HT1080 (cell line): ENCODE measurements at regions not wholly inside any gene's neighbourhood (a gene's known extent, or its start where the extent isn't known, plus 50 kb on each side); places are given as distances from the start of the nearest gene placed in this dataset.
A peak's percentile ranks its signal among the peaks of the same experiment; 100 is the strongest.

Experiments used
- DNase-seq: peaks from one replicate; pipeline ENCODE4 v3.0.0-alpha.2; 2015; ENCODE audit warnings: low read depth

DNA sequence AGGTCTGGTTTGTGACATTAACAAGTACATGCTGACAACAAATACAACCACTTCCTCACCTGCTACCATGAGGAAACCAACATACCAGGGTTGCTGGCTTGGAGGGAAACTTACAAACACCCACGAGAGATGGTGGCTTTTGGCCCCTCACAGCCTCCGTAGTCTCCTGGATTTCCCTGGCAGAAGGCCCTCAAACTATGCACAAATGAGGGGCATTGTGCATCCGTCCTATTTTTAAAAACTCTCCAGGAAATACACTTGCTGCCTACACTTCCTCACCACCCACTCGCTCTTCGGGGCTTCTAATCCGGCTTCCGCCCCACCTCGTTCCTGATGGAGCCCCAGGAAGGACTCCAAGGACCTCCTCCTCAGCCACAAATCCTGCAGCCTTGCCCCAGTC is 355.0 kb upstream of the GATB start:
- DNase-seq, result no peak

GRCh38 chr4:152115118-152115517 is 354.3 kb upstream of the GATB start:
- DNase-seq, result no peak

- no peak for DNase-seq
These were observed 353.8 kb upstream of the GATB start for GRCh38 chr4:152114562-152114961.

DNA sequence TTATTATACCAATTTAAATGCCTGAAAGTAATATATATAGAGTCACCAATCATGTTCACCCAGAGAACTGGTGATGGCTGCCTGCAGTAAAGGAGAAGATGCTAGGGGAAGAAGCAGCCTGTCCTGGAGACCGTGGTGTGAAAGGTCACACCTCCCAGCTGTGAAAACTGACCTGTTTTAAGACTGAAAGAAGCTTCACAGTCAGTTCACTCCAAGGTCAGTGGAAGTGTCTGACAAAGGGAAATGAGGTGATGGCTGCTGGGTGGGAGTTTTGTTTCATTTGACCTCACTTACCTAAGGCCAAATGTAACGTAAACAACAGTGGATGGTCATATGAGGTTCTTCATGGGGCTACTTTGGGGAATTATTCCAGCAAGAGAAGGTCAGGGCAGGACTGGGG is 352.1 kb upstream of the GATB start:
- no peak for DNase-seq

DNA sequence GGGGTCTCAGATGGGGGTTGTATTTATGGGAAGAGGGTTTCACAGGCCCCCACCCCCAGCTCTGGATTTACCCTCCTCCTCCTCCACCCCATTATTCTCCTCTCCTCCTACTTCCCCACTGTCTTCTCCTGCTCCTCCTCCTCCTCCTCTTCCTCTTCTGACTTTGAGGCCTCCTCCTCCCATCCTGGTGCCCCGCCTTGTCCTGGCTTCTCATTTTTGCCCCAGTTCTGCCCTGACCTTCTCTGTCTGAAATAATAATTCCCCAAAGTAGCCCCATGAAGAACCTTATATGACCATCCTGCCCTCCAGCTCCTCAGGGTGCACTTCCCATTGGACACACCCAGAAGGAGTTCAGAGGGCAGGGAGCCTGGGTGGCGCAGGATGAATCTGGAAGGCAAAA is 351.4 kb upstream of the GATB start:
- no peak for DNase-seq

DNA sequence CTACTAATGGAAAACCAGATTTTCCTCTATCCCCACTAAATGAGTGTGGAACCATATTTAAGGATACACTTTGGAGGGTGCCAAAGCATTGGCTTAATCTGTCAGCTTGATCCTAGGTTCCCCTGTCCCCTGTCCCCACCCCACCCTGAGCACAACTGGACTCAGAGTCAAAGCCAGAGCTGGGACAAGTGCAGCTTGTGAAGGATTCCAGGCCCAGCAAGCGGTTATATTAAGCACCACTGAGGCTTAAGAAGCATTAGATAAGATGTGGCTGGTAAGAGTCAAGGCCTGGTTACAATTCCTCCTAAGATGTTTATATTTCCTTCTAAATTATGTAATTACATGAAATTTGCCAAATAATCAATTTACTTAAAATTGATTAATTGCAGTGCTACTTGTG is 350.0 kb upstream of the GATB start:
- DNase-seq, result no peak

DNA sequence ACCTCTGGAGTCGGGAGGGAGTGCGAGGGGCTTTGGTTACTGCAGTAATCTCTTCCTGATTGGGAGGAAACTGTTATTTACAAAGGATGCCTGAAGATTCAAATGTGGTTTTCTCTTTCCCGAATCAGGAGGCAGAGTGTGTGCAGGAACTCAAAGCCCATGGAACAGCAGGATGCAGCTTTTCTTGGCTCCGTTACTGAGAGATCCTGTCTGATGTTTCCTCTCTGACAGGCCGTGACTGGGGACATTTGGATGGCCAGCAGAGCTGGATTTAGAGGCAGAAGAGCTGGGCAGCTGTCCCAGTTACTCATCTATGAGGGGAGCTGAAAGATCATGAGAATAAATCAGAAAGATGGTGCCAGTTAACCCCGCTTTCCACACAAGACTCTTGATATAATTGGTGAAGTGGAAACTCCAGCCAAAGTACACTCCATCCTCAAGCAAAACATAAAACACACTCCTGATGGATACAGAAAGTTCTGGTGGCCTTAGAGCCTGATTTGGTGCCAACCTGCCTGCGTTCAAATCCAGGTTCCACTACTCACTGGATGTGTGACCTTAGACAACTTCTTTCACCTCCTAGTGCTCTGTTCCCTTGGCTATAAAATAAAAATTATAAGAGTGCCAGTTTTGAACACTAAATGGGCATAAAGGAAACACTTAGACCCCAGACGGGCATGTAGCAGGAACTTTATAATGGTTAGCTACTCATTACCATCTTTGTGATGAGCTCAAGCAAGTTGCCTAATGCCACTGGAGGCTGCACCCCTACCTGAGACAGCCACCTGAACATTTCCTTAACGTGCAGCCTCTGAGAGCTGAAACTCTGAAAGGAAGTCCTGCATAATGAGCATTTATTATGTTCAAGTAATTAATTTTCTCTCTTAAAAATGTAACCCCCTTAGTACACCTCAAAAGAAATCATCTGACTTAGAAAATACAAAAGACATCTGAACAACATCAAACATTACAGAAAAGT is 349.0 kb upstream of the GATB start:
- DNase-seq, result no peak

GRCh38 chr4:152107736-152108500 is 347.1 kb upstream of the GATB start:
- no peak for DNase-seq

- peak; percentile 79 for DNase-seq
These were observed 346.0 kb upstream of the GATB start for GRCh38 chr4:152106781-152107321.

- DNase-seq, result peak; percentile 99
These were observed 345.4 kb upstream of the GATB start for GRCh38 chr4:152106113-152106763.

- no peak for DNase-seq
These were observed 344.1 kb upstream of the GATB start for GRCh38 chr4:152104901-152105357.

- DNase-seq, result no peak
These were observed 343.5 kb upstream of the GATB start for GRCh38 chr4:152104356-152104755.

- DNase-seq, result no peak
These were observed 342.5 kb upstream of the GATB start for GRCh38 chr4:152103181-152103901.

DNA sequence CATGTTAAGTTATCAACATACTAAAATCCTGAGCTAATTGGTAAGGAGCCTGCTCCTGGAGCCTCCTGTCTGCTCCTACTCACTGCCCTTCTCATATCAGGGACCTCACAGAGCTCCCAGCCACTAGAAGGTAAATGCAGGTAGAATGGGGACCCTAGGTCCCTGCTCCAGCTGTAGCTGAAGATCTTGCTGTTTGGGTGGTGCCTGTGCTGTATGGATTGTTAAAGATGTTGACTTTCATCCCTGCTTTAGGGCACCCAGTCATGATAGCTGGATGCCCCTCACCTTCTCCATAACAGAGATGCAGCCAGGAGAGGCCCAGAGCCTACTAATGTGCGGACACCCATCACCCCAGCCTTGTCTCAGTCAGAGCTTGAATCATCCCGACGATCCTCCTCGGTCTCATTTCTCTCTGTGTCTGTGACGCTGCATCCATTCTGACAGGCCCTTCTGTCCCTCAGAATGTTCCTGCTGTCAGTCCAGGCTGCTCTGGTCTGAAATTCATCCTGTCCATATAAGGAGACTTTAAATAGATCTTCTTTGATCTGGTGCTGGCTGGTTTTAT is 341.7 kb upstream of the GATB start:
- no peak for DNase-seq

DNA sequence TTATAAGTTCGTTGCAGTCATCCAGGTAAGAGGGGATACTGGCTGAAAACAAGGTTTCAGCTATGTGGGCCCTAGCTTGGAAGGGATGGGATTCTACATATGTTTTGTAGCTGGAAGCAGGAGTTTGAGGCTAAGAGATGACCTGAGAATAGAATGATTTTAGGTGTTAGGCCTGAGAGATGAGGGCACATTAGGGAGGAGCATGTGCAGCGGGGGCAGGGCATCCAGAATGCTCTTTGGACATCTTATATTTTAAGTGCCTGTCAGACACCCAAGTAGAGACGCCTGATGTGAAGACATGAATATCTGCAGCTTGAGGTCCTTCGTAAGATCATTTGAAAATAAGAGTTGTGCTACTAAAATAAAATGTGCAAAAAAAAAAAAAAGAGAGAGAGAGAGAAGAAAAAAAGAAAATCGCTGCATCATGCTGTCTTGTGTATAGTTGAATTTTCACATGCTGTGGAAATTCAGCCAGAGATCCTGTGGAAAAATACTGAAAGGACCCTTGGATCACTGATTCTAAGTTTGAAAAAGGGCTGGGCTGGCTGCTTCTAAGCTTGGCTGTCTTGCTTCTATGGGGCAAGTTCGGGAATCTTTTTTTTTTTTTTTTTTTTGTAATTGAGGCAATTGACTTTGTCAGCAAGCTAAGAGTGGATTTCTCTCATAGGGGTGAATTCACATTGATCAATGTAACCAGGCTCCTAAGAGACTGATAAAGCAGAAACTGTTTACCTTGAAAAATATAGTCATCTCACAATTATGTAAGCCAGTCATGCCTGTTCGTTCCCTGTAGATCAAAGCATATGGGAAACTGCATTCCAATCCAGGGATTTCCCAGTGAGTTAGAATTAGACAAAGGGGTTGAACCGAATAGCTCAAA is 341.0 kb upstream of the GATB start:
- peak; percentile 53 for DNase-seq

GRCh38 chr4:152100379-152101201 is 339.8 kb upstream of the GATB start:
- DNase-seq, result peak; percentile 81

DNA sequence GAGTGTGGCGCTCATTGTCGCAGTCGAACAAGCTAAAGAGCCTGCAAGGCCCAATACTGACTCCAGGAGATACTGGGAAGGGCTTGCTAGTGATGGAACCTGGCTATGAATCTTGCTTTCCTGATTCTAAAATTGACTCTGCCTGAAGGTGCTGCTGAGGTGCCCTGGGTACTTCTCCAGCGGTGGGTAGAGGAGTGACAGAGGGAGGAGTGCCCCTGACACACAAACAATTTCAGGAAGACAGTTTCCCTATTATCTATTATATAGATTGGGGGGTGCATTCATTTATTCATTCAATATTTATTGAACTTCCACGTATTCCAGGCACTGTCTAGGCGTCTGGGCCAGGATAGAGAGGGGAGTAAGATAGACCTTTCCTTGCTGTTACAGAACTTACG is 339.2 kb upstream of the GATB start:
- DNase-seq, result no peak

DNA sequence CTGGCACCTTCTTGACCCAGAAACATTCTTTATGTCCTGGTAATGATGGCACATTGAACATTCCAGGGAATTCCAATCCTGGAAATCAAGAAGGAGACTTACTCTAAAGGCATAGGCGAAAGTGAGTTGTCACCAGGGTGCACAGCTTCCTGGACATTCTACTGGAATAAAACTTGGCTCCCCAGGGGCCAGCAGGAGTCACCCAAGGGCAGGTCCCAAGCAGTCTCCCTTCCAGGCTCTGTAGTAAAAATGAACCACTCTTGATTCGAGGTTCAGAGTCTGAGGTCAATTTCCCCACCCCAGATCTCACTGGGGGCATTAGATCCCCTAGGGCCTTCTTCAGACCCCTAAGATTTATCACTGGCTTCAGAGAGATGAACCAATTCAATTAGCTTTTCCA is 338.7 kb upstream of the GATB start:
- DNase-seq, result no peak

DNA sequence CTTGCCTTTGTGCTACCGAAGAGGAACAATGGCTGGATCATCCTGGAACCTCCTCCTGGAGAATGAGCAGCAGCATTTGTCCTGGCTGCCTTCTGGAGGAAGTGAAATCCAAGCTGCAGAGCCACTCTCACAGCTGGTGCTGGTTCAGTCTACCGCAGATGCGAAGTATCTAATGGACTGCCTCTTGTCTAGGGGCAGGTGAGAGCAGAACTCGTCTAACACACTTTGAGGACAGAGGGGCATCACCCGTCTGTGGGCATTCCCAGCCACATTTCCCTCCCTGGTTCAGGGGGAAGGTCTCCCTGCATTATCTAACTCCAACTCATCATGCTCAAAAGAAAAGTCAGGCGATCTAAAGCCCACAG is 338.2 kb upstream of the GATB start:
- DNase-seq, result no peak
